GM13976 (cell line): ENCODE measurements at regions not wholly inside any gene's neighbourhood (a gene's known extent, or its start where the extent isn't known, plus 50 kb on each side); places are given as distances from the start of the nearest gene placed in this dataset.
A peak's percentile ranks its signal among the peaks of the same experiment; 100 is the strongest.

Experiments
- DNase-seq: peaks from one replicate; pipeline ENCODE4 v3.0.0; 2012; ENCODE audit warnings: low spot score
- CTCF ChIP-seq: IDR thresholded peaks from 2 replicates; pipeline ENCODE4 v1.5.1; 2012; ENCODE audit warnings: borderline replicate concordance, mild to moderate bottlenecking; ENCODE audit not compliant: insufficient read depth; ENCODE audit errors: extremely low read depth, missing control alignments, control extremely low read depth
- in situ Hi-C: fragments of 300-500 bp; cut with MboI; formaldehyde crosslinking; loops from one replicate; pipeline ENCODE4 v1.12.0; 2022; ENCODE audit warnings: low sequenced_read_pairs, mixed read lengths, inconsistent platforms; ENCODE audit not compliant: unreplicated experiment

GRCh38 chr6:119612911-119613381 is 263.4 kb upstream of the MAN1A1 start:
- no peak for DNase-seq
- in situ Hi-C loops: no loop called here

GRCh38 chr6:119612176-119612891 is 262.8 kb upstream of the MAN1A1 start:
- in situ Hi-C loops: no loop called here
- no peak for TF ChIP-seq CTCF
- DNase-seq: no peak

More at GRCh38 chr6:119612911-119613381, 263.4 kb upstream of the MAN1A1 start:
- TF ChIP-seq CTCF: no peak

GRCh38 chr6:119610754-119611153 is 261.2 kb upstream of the MAN1A1 start:
- DNase-seq: no peak
- in situ Hi-C loops: no loop called here
- TF ChIP-seq CTCF: no peak

- no peak for DNase-seq
- in situ Hi-C loops: no loop called here
- no peak for TF ChIP-seq CTCF
Measured at GRCh38 chr6:119610265-119610664, 260.7 kb upstream of the MAN1A1 start.

GRCh38 chr6:119609865-119610264 is 260.3 kb upstream of the MAN1A1 start:
- DNase-seq: no peak
- in situ Hi-C loops: no loop called here
- TF ChIP-seq CTCF: no peak

- in situ Hi-C loops: no loop called here
- peak; percentile 10 for DNase-seq
- TF ChIP-seq CTCF: no peak
Measured at GRCh38 chr6:119608994-119609393, 259.4 kb upstream of the MAN1A1 start.
